ENCODE measurements at regions not wholly inside any gene's neighbourhood (a gene's known extent, or its start where the extent isn't known, plus 50 kb on each side); places are given as distances from the start of the nearest gene placed in this dataset.

GRCh38 chr10:8187171-8187666 is 132.7 kb downstream of the GATA3 start:
- Histone ChIP-seq H3F3A (ENCODE audit: control insufficient read depth, insufficient read depth) (no peaks in the 10 kb centered on the region), H3K36me3 (ENCODE audit: control insufficient read depth, low read length) (no peaks in the 10 kb centered on the region), H4K20me1 (ENCODE audit: control insufficient read depth, insufficient read depth, low read depth, low read length) (no peaks in the 10 kb centered on the region), H3K27me3 (ENCODE audit: control insufficient read depth, low read length) (no peaks in the 10 kb centered on the region), H3K79me2 (ENCODE audit: control insufficient read depth, low read length) (no peaks in the 10 kb centered on the region), H3K27ac (ENCODE audit: low read depth, low read length) (no peak overlapping the region), H3K9me3 (ENCODE audit: control insufficient read depth, insufficient read depth, low read length) (no peaks in the 10 kb centered on the region), H3K9me2 (replicated peaks; ENCODE audit: control insufficient read depth, low read length) (no peaks in the 10 kb centered on the region), H3K4me2 (ENCODE audit: low read length) (no peak overlapping the region), H3K4me3 (ENCODE audit: low read length) (no peak overlapping the region), H3K4me1 (ENCODE audit: control insufficient read depth, low read length) (no peaks in the 10 kb centered on the region)
- TF ChIP-seq EZH2phosphoT487 (IDR thresholded peaks at IDR 0.05; ENCODE audit: borderline replicate concordance, low read length) (no peak), CTCF (IDR thresholded peaks at IDR 0.05; ENCODE audit: low read depth, low read length, poor library complexity, severe bottlenecking) (no peak)

- no peaks in the 10 kb centered on the region for H3K27me3 ChIP-seq (ENCODE audit: control insufficient read depth, low read length)
- no peak for TF ChIP-seq EZH2phosphoT487 (IDR thresholded peaks at IDR 0.05; ENCODE audit: borderline replicate concordance, low read length)
- TF ChIP-seq CTCF (IDR thresholded peaks at IDR 0.05; ENCODE audit: low read depth, low read length, poor library complexity, severe bottlenecking) = no peak
- no peaks in the 10 kb centered on the region for H4K20me1 ChIP-seq (ENCODE audit: control insufficient read depth, insufficient read depth, low read depth, low read length)
- H3K27ac ChIP-seq (ENCODE audit: low read depth, low read length) = no peak overlapping the region
- H3K4me3 ChIP-seq (ENCODE audit: low read length) = no peak overlapping the region
- no peaks in the 10 kb centered on the region for H3K79me2 ChIP-seq (ENCODE audit: control insufficient read depth, low read length)
- no peaks in the 10 kb centered on the region for H3F3A ChIP-seq (ENCODE audit: control insufficient read depth, insufficient read depth)
- H3K4me1 ChIP-seq (ENCODE audit: control insufficient read depth, low read length) = no peaks in the 10 kb centered on the region
- no peak overlapping the region for H3K4me2 ChIP-seq (ENCODE audit: low read length)
- H3K9me2 ChIP-seq (replicated peaks; ENCODE audit: control insufficient read depth, low read length) = no peaks in the 10 kb centered on the region
- no peaks in the 10 kb centered on the region for H3K36me3 ChIP-seq (ENCODE audit: control insufficient read depth, low read length)
- no peaks in the 10 kb centered on the region for H3K9me3 ChIP-seq (ENCODE audit: control insufficient read depth, insufficient read depth, low read length)
These were observed 135.0 kb downstream of the GATA3 start for GRCh38 chr10:8189458-8189857.

GRCh38 chr10:8192301-8192700 is 137.8 kb downstream of the GATA3 start:
- Histone ChIP-seq H3K79me2 (ENCODE audit: control insufficient read depth, low read length) (no peaks in the 10 kb centered on the region), H3K27ac (ENCODE audit: low read depth, low read length) (no peak overlapping the region), H3F3A (ENCODE audit: control insufficient read depth, insufficient read depth) (no peaks in the 10 kb centered on the region), H3K27me3 (ENCODE audit: control insufficient read depth, low read length) (no peaks in the 10 kb centered on the region; the same call in 1 of the 2 replicates), H3K36me3 (ENCODE audit: control insufficient read depth, low read length) (no peaks in the 10 kb centered on the region), H3K9me2 (replicated peaks; ENCODE audit: control insufficient read depth, low read length) (no peaks in the 10 kb centered on the region), H3K9me3 (ENCODE audit: control insufficient read depth, insufficient read depth, low read length) (no peaks in the 10 kb centered on the region), H3K4me1 (ENCODE audit: control insufficient read depth, low read length) (no peaks in the 10 kb centered on the region), H3K4me3 (ENCODE audit: low read length) (no peak overlapping the region), H3K4me2 (ENCODE audit: low read length) (no peak overlapping the region), H4K20me1 (ENCODE audit: control insufficient read depth, insufficient read depth, low read depth, low read length) (no peaks in the 10 kb centered on the region)
- TF ChIP-seq CTCF (IDR thresholded peaks at IDR 0.05; ENCODE audit: low read depth, low read length, poor library complexity, severe bottlenecking) (no peak), EZH2phosphoT487 (IDR thresholded peaks at IDR 0.05; ENCODE audit: borderline replicate concordance, low read length) (no peak)

Measured in DOHH2 (cell line).